Tibial nerve (tissue), 4 donors: ENCODE measurements at regions not wholly inside any gene's neighbourhood (a gene's known extent, or its start where the extent isn't known, plus 50 kb on each side); places are given as distances from the start of the nearest gene placed in this dataset.

Experiments
- EP300 ChIP-seq, 2 donors: sonication (generic); formaldehyde crosslinking; IDR thresholded peaks; one replicate each; pipeline ENCODE4 v1.6.1; 2017; ENCODE audit warnings: antibody characterized with exemption in 2 of 2, mild to moderate bottlenecking in 1 of 2
- POLR2A ChIP-seq, 2 donors: fragments of 450-650 bp; IDR thresholded peaks; one replicate each; pipeline ENCODE4 v1.6.1; 2017; ENCODE audit warnings: antibody characterized with exemption in 2 of 2, mild to moderate bottlenecking in 2 of 2, moderate library complexity in 2 of 2
- TF ChIP-seq, protein P1 (sequence below), 5 experiments: fragments of 200-600 bp in 3 of 5; fragments of 450-650 bp in 2 of 5; sonication (generic) in 3 of 5; IDR thresholded peaks; one replicate each; pipeline ENCODE4 v1.5.1; 2016 to 2019; ENCODE audit warnings: antibody characterized with exemption in 5 of 5, mild to moderate bottlenecking in 3 of 5, moderate library complexity in 2 of 5

DNA sequence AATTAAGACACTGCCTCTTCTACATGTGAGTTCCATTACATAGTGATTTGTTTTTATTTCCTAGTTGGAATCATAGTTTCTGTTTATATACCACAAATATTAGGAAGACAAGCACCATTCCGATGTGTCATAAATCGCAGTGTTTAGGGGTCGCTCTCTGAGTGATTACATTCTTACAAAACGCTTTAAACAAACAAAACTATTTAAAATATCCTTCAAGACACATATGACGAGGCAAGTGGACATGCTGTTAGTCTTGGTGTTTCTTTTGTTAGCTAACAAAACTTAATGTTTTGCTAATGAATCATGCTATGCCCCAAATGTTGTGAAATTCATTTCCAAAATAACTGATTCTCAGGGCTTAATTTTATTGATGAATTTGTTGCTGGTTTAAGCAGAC is 1219.3 kb upstream of the PRKX start:
- TF ChIP-seq EP300 (IDR thresholded peaks at IDR 0.05): no peak
- TF ChIP-seq, protein P1, sequence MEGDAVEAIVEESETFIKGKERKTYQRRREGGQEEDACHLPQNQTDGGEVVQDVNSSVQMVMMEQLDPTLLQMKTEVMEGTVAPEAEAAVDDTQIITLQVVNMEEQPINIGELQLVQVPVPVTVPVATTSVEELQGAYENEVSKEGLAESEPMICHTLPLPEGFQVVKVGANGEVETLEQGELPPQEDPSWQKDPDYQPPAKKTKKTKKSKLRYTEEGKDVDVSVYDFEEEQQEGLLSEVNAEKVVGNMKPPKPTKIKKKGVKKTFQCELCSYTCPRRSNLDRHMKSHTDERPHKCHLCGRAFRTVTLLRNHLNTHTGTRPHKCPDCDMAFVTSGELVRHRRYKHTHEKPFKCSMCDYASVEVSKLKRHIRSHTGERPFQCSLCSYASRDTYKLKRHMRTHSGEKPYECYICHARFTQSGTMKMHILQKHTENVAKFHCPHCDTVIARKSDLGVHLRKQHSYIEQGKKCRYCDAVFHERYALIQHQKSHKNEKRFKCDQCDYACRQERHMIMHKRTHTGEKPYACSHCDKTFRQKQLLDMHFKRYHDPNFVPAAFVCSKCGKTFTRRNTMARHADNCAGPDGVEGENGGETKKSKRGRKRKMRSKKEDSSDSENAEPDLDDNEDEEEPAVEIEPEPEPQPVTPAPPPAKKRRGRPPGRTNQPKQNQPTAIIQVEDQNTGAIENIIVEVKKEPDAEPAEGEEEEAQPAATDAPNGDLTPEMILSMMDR (IDR thresholded peaks at IDR 0.05): no peak
- TF ChIP-seq POLR2A (IDR thresholded peaks at IDR 0.05): no peak
